ENCODE measurements at regions not wholly inside any gene's neighbourhood (a gene's known extent, or its start where the extent isn't known, plus 50 kb on each side); places are given as distances from the start of the nearest gene placed in this dataset.

GRCh38 chr3:187924651-187925050 is 179.4 kb upstream of the BCL6 start:
- no peak overlapping the region for H3K27ac ChIP-seq (ENCODE audit: low read depth in 2 of 2, low read length in 2 of 2)
- intact Hi-C loops (cut with DNase I), result no loop called here
- no peak overlapping the region for H3K9ac ChIP-seq (ENCODE audit: low read length in 3 of 3)
- no peaks in the 10 kb centered on the region for H3K36me3 ChIP-seq (ENCODE audit: control insufficient read depth in 2 of 3, insufficient read depth in 3 of 3, low read length in 3 of 3)
- H3K9me3 ChIP-seq (ENCODE audit: control insufficient read depth in 2 of 3, insufficient read depth in 1 of 3, low read length in 3 of 3), result peaks cover 0 to 5% (median 0%) of the 10 kb centered on the region in 3 donors
- no peak for FAIRE-seq
- H3K4me3 ChIP-seq (ENCODE audit: low read length in 3 of 3), result no peak overlapping the region
- H3K27me3 ChIP-seq (ENCODE audit: control insufficient read depth, insufficient read depth, low read length), result no peaks in the 10 kb centered on the region
- no peak for DNase-seq
- H3K4me1 ChIP-seq (ENCODE audit: control insufficient read depth in 2 of 3, insufficient read depth in 2 of 3, low read depth in 1 of 3, low read length in 3 of 3), result no peaks in the 10 kb centered on the region
- TF ChIP-seq CTCF (IDR thresholded peaks at IDR 0.05; ENCODE audit: borderline replicate concordance, extremely low read depth, insufficient read depth), result no peak

- TF ChIP-seq CTCF (IDR thresholded peaks at IDR 0.05; ENCODE audit: borderline replicate concordance, extremely low read depth, insufficient read depth), result no peak
- no peaks in the 10 kb centered on the region for H3K36me3 ChIP-seq (ENCODE audit: control insufficient read depth in 2 of 3, insufficient read depth in 3 of 3, low read length in 3 of 3)
- FAIRE-seq (no peak), DNase-seq (no peak)
- no peaks in the 10 kb centered on the region for H3K4me1 ChIP-seq (ENCODE audit: control insufficient read depth in 2 of 3, insufficient read depth in 2 of 3, low read depth in 1 of 3, low read length in 3 of 3)
- intact Hi-C loops (cut with DNase I), result no loop called here
- H3K27ac ChIP-seq (ENCODE audit: low read depth in 2 of 2, low read length in 2 of 2), result no peak overlapping the region
- peaks cover 0 to 5% (median 0%) of the 10 kb centered on the region in 3 donors for H3K9me3 ChIP-seq (ENCODE audit: control insufficient read depth in 2 of 3, insufficient read depth in 1 of 3, low read length in 3 of 3)
- no peak overlapping the region for H3K9ac ChIP-seq (ENCODE audit: low read length in 3 of 3)
- H3K27me3 ChIP-seq (ENCODE audit: control insufficient read depth, insufficient read depth, low read length), result no peaks in the 10 kb centered on the region
- no peak overlapping the region for H3K4me3 ChIP-seq (ENCODE audit: low read length in 3 of 3)
These were observed 180.1 kb upstream of the BCL6 start for GRCh38 chr3:187925326-187925725.

- peaks cover 0 to 5% (median 0%) of the 10 kb centered on the region in 3 donors for H3K9me3 ChIP-seq (ENCODE audit: control insufficient read depth in 2 of 3, insufficient read depth in 1 of 3, low read length in 3 of 3)
- FAIRE-seq (no peak), DNase-seq (no peak)
- H3K27me3 ChIP-seq (ENCODE audit: control insufficient read depth, insufficient read depth, low read length), result no peaks in the 10 kb centered on the region
- H3K36me3 ChIP-seq (ENCODE audit: control insufficient read depth in 2 of 3, insufficient read depth in 3 of 3, low read length in 3 of 3), result no peaks in the 10 kb centered on the region
- H3K9ac ChIP-seq (ENCODE audit: low read length in 3 of 3), result no peak overlapping the region
- H3K4me3 ChIP-seq (ENCODE audit: low read length in 3 of 3), result no peak overlapping the region
- intact Hi-C loops (cut with DNase I), result no loop called here
- H3K27ac ChIP-seq (ENCODE audit: low read depth in 2 of 2, low read length in 2 of 2), result no peak overlapping the region
- TF ChIP-seq CTCF (IDR thresholded peaks at IDR 0.05; ENCODE audit: borderline replicate concordance, extremely low read depth, insufficient read depth), result no peak
- H3K4me1 ChIP-seq (ENCODE audit: control insufficient read depth in 2 of 3, insufficient read depth in 2 of 3, low read depth in 1 of 3, low read length in 3 of 3), result no peaks in the 10 kb centered on the region
These were observed 181.4 kb upstream of the BCL6 start for GRCh38 chr3:187926620-187927019.

GRCh38 chr3:187927565-187927964 is 182.3 kb upstream of the BCL6 start:
- Histone ChIP-seq H3K4me3 (ENCODE audit: low read length in 3 of 3) (no peak overlapping the region), H3K27me3 (ENCODE audit: control insufficient read depth, insufficient read depth, low read length) (no peaks in the 10 kb centered on the region), H3K4me1 (ENCODE audit: control insufficient read depth in 2 of 3, insufficient read depth in 2 of 3, low read depth in 1 of 3, low read length in 3 of 3) (no peaks in the 10 kb centered on the region), H3K9ac (ENCODE audit: low read length in 3 of 3) (no peak overlapping the region), H3K9me3 (ENCODE audit: control insufficient read depth in 2 of 3, insufficient read depth in 1 of 3, low read length in 3 of 3) (peaks cover 0 to 5% (median 0%) of the 10 kb centered on the region in 3 donors), H3K27ac (ENCODE audit: low read depth in 2 of 2, low read length in 2 of 2) (no peak overlapping the region), H3K36me3 (ENCODE audit: control insufficient read depth in 2 of 3, insufficient read depth in 3 of 3, low read length in 3 of 3) (no peaks in the 10 kb centered on the region)
- intact Hi-C loops (cut with DNase I), result no loop called here
- no peak for FAIRE-seq
- TF ChIP-seq CTCF (IDR thresholded peaks at IDR 0.05; ENCODE audit: borderline replicate concordance, extremely low read depth, insufficient read depth), result no peak
- no peak for DNase-seq

All from kidney (tissue), 13 donors.